Thymus (tissue), 11 donors: ENCODE measurements at regions not wholly inside any gene's neighbourhood (a gene's known extent, or its start where the extent isn't known, plus 50 kb on each side); places are given as distances from the start of the nearest gene placed in this dataset.

ENCODE experiments used
- DNase-seq, 9 donors: peaks; one replicate each; pipeline ENCODE4 v3.0.0-alpha.2; 2013; ENCODE audit warnings: low spot score in 9 of 9, low read depth in 6 of 9, missing footprints in 1 of 9
- H3K27ac ChIP-seq, 2 donors: one replicate each; pipeline ENCODE4 v1.5.1; 2013; ENCODE audit warnings: control low read depth in 1 of 2, low read depth in 1 of 2, low read length in 1 of 2, mild to moderate bottlenecking in 1 of 2, moderate library complexity in 1 of 2
- H3K27me3 ChIP-seq, 2 donors: one replicate each; pipeline ENCODE4 v1.5.1; 2013; ENCODE audit warnings: low read length in 1 of 2; ENCODE audit not compliant: control insufficient read depth in 2 of 2, insufficient read depth in 1 of 2
- H3K36me3 ChIP-seq, 2 donors: one replicate each; pipeline ENCODE4 v1.5.1; 2013; ENCODE audit warnings: low read length in 1 of 2, mild to moderate bottlenecking in 1 of 2, moderate library complexity in 1 of 2; ENCODE audit not compliant: control insufficient read depth in 2 of 2, insufficient read depth in 2 of 2
- H3K4me1 ChIP-seq, 2 donors: one replicate each; pipeline ENCODE4 v1.5.1; 2013; ENCODE audit warnings: low read length in 2 of 2; ENCODE audit not compliant: control insufficient read depth in 2 of 2, insufficient read depth in 2 of 2
- H3K4me3 ChIP-seq, 2 donors: one replicate each; pipeline ENCODE4 v1.5.1; 2013; ENCODE audit warnings: low read length in 2 of 2, control low read depth in 1 of 2, mild to moderate bottlenecking in 1 of 2
- H3K9me3 ChIP-seq, 2 donors: one replicate each; pipeline ENCODE4 v1.5.1; 2013; ENCODE audit warnings: low read length in 1 of 2, mild to moderate bottlenecking in 1 of 2; ENCODE audit not compliant: control insufficient read depth in 2 of 2, insufficient read depth in 1 of 2
- WGBS: extraction: QIAGEN DNeasy Blood & Tissue Kit; methylation state at CpG from one replicate; pipeline ENCODE4 v1.1.7; 2013; 5-methylcytosine and 5-hydroxymethylcytosine counted together
- donor health status: healthy.

- Histone ChIP-seq H3K4me3 (no peak overlapping the region), H3K27me3 (no peaks in the 10 kb centered on the region), H3K36me3 (no peaks in the 10 kb centered on the region), H3K4me1 (no peaks in the 10 kb centered on the region), H3K27ac (no peak overlapping the region), H3K9me3 (no peaks in the 10 kb centered on the region)
- WGBS = 95% methylated on average over 9 of the region's 9 CpGs
- no peak for DNase-seq
Observed at GRCh38 chr10:29022513-29022912, 266.4 kb upstream of the LYZL1 start.

- no peak for DNase-seq
- Histone ChIP-seq H3K27ac (no peak overlapping the region), H3K36me3 (no peaks in the 10 kb centered on the region), H3K9me3 (no peaks in the 10 kb centered on the region), H3K27me3 (no peaks in the 10 kb centered on the region), H3K4me3 (no peak overlapping the region), H3K4me1 (no peaks in the 10 kb centered on the region)
- WGBS = 93% methylated on average over 5 of the region's 5 CpGs
Observed at GRCh38 chr10:29023678-29024077, 265.2 kb upstream of the LYZL1 start.

- WGBS = 91% methylated on average over 10 of the region's 10 CpGs
- Histone ChIP-seq H3K4me1 (no peaks in the 10 kb centered on the region), H3K27me3 (no peaks in the 10 kb centered on the region), H3K4me3 (no peak overlapping the region), H3K9me3 (no peaks in the 10 kb centered on the region), H3K27ac (no peak overlapping the region), H3K36me3 (no peaks in the 10 kb centered on the region)
- DNase-seq = no peak
Observed at GRCh38 chr10:29026065-29026797, 262.6 kb upstream of the LYZL1 start.

GRCh38 chr10:29026802-29027580, 261.9 kb upstream of the LYZL1 start:
- no peak for DNase-seq
- WGBS = 93% methylated on average over 5 of the region's 5 CpGs
- no peaks in the 10 kb centered on the region for H3K4me1 ChIP-seq

GRCh38 chr10:29028486-29028885, 260.4 kb upstream of the LYZL1 start:
- WGBS = 59% methylated on average over 3 of the region's 3 CpGs
- Histone ChIP-seq H3K4me1 (no peaks in the 10 kb centered on the region), H3K4me3 (no peak overlapping the region), H3K36me3 (no peaks in the 10 kb centered on the region), H3K9me3 (no peaks in the 10 kb centered on the region), H3K27ac (no peak overlapping the region), H3K27me3 (no peaks in the 10 kb centered on the region)
- DNase-seq = no peak

More at GRCh38 chr10:29026802-29027580, 261.9 kb upstream of the LYZL1 start:
- Histone ChIP-seq H3K9me3 (no peaks in the 10 kb centered on the region), H3K27me3 (no peaks in the 10 kb centered on the region), H3K4me3 (no peak overlapping the region), H3K36me3 (no peaks in the 10 kb centered on the region), H3K27ac (no peak overlapping the region)

- Histone ChIP-seq H3K4me3 (no peak overlapping the region), H3K27me3 (no peaks in the 10 kb centered on the region), H3K36me3 (no peaks in the 10 kb centered on the region), H3K4me1 (no peaks in the 10 kb centered on the region), H3K27ac (no peak overlapping the region), H3K9me3 (no peaks in the 10 kb centered on the region)
- no peak for DNase-seq
Observed at GRCh38 chr10:29030900-29031299, 258.0 kb upstream of the LYZL1 start.

- H3K4me3 ChIP-seq = no peak overlapping the region
- no peaks in the 10 kb centered on the region for H3K27me3 ChIP-seq
- no peaks in the 10 kb centered on the region for H3K36me3 ChIP-seq
- no peak overlapping the region for H3K27ac ChIP-seq
- DNase-seq = no peak
- H3K4me1 ChIP-seq = no peaks in the 10 kb centered on the region
- H3K9me3 ChIP-seq = no peaks in the 10 kb centered on the region
- 99% methylated on average over 3 of the region's 3 CpGs for WGBS
Observed at GRCh38 chr10:29032169-29032568, 256.7 kb upstream of the LYZL1 start.

GRCh38 chr10:29033311-29033940, 255.4 kb upstream of the LYZL1 start:
- H3K4me1 ChIP-seq = no peaks in the 10 kb centered on the region
- no peak overlapping the region for H3K27ac ChIP-seq
- no peak overlapping the region for H3K4me3 ChIP-seq
- no peak for DNase-seq
- H3K27me3 ChIP-seq = no peaks in the 10 kb centered on the region
- no peaks in the 10 kb centered on the region for H3K9me3 ChIP-seq
- 90% methylated on average over 6 of the region's 6 CpGs for WGBS
- H3K36me3 ChIP-seq = no peaks in the 10 kb centered on the region

- 58% methylated on average over 5 of the region's 5 CpGs for WGBS
- Histone ChIP-seq H3K27me3 (no peaks in the 10 kb centered on the region), H3K27ac (no peak overlapping the region), H3K4me1 (no peaks in the 10 kb centered on the region), H3K4me3 (no peak overlapping the region), H3K36me3 (no peaks in the 10 kb centered on the region), H3K9me3 (no peaks in the 10 kb centered on the region)
- DNase-seq = no peak
Observed at GRCh38 chr10:29034592-29034991, 254.3 kb upstream of the LYZL1 start.
